ENCODE measurements at regions not wholly inside any gene's neighbourhood (a gene's known extent, or its start where the extent isn't known, plus 50 kb on each side); places are given as distances from the start of the nearest gene placed in this dataset.

GRCh38 chr14:23864861-23865260 lies 88.7 kb upstream of the DHRS4 start:
- WGBS (ENCODE audit: insufficient coverage) = 93% methylated on average over 3 of the region's 3 CpGs

GRCh38 chr14:23865502-23865901 lies 88.1 kb upstream of the DHRS4 start:
- H3K9me3 ChIP-seq (ENCODE audit: control extremely low read depth in 1 of 5, control insufficient read depth in 4 of 5, insufficient read depth in 2 of 5, low read depth in 1 of 5, low read length in 4 of 5) = no peaks in the 10 kb centered on the region
- no peaks in the 10 kb centered on the region for H3K27me3 ChIP-seq (replicated peaks in 2 of 5; ENCODE audit: control insufficient read depth in 4 of 5, insufficient read depth in 5 of 5, low read length in 4 of 5)
- WGBS (ENCODE audit: insufficient coverage) = no CpG with 5 or more reads among the region's 2 CpGs
- ChIA-PET POLR2A (no interaction called here), CTCF (interaction anchor here (1.0 kb wide), 1 partner anchor 208 kb away, joined by 3 read pairs; no protein-coding TSS in a partner anchor)
- H3K27ac ChIP-seq (ENCODE audit: insufficient read depth in 1 of 2, low read depth in 1 of 2, low read length in 2 of 2, poor library complexity in 1 of 2, severe bottlenecking in 2 of 2) = no peak overlapping the region
- H3K4me3 ChIP-seq (ENCODE audit: control insufficient read depth in 1 of 7, extremely low read depth in 1 of 7, insufficient read depth in 4 of 7, low read depth in 2 of 7, low read length in 6 of 7) = no peak overlapping the region
- H3K4me1 ChIP-seq (ENCODE audit: control extremely low read depth in 1 of 4, control insufficient read depth in 4 of 4, insufficient read depth in 4 of 4, low read length in 3 of 4) = no peaks in the 10 kb centered on the region
- DNase-seq = no peak
- no peaks in the 10 kb centered on the region for H3K36me3 ChIP-seq (ENCODE audit: control insufficient read depth in 4 of 4, insufficient read depth in 4 of 4, low read length in 3 of 4)

More at GRCh38 chr14:23864861-23865260, 88.7 kb upstream of the DHRS4 start:
- Histone ChIP-seq H3K27ac (ENCODE audit: insufficient read depth in 1 of 2, low read depth in 1 of 2, low read length in 2 of 2, poor library complexity in 1 of 2, severe bottlenecking in 2 of 2) (no peak overlapping the region), H3K9me3 (ENCODE audit: control extremely low read depth in 1 of 5, control insufficient read depth in 4 of 5, insufficient read depth in 2 of 5, low read depth in 1 of 5, low read length in 4 of 5) (no peaks in the 10 kb centered on the region), H3K36me3 (ENCODE audit: control insufficient read depth in 4 of 4, insufficient read depth in 4 of 4, low read length in 3 of 4) (no peaks in the 10 kb centered on the region), H3K27me3 (replicated peaks in 2 of 5; ENCODE audit: control insufficient read depth in 4 of 5, insufficient read depth in 5 of 5, low read length in 4 of 5) (no peaks in the 10 kb centered on the region), H3K4me3 (ENCODE audit: control insufficient read depth in 1 of 7, extremely low read depth in 1 of 7, insufficient read depth in 4 of 7, low read depth in 2 of 7, low read length in 6 of 7) (no peak overlapping the region), H3K4me1 (ENCODE audit: control extremely low read depth in 1 of 4, control insufficient read depth in 4 of 4, insufficient read depth in 4 of 4, low read length in 3 of 4) (no peaks in the 10 kb centered on the region)
- POLR2A ChIA-PET = no interaction called here
- DNase-seq = no peak
- CTCF ChIA-PET = interaction anchor here (1.0 kb wide), 1 partner anchor 208 kb away, joined by 3 read pairs; no protein-coding TSS in a partner anchor

- 80% methylated on average over 4 of the region's 6 CpGs for WGBS (ENCODE audit: insufficient coverage)
- no peak for DNase-seq
- POLR2A ChIA-PET = no interaction called here
- H3K27ac ChIP-seq (ENCODE audit: insufficient read depth in 1 of 2, low read depth in 1 of 2, low read length in 2 of 2, poor library complexity in 1 of 2, severe bottlenecking in 2 of 2) = no peak overlapping the region
- H3K9me3 ChIP-seq (ENCODE audit: control extremely low read depth in 1 of 5, control insufficient read depth in 4 of 5, insufficient read depth in 2 of 5, low read depth in 1 of 5, low read length in 4 of 5) = no peaks in the 10 kb centered on the region
- no peaks in the 10 kb centered on the region for H3K27me3 ChIP-seq (replicated peaks in 2 of 5; ENCODE audit: control insufficient read depth in 4 of 5, insufficient read depth in 5 of 5, low read length in 4 of 5)
- H3K4me3 ChIP-seq (ENCODE audit: control insufficient read depth in 1 of 7, extremely low read depth in 1 of 7, insufficient read depth in 4 of 7, low read depth in 2 of 7, low read length in 6 of 7) = no peak overlapping the region
- H3K4me1 ChIP-seq (ENCODE audit: control extremely low read depth in 1 of 4, control insufficient read depth in 4 of 4, insufficient read depth in 4 of 4, low read length in 3 of 4) = no peaks in the 10 kb centered on the region
- H3K36me3 ChIP-seq (ENCODE audit: control insufficient read depth in 4 of 4, insufficient read depth in 4 of 4, low read length in 3 of 4) = no peaks in the 10 kb centered on the region
- CTCF ChIA-PET = no interaction called here
These were observed 87.3 kb upstream of the DHRS4 start for GRCh38 chr14:23866269-23866668.

GRCh38 chr14:23869078-23869719 lies 84.4 kb upstream of the DHRS4 start:
- DNase-seq = no peak
- POLR2A ChIA-PET = no interaction called here
- Histone ChIP-seq H3K4me1 (ENCODE audit: control extremely low read depth in 1 of 4, control insufficient read depth in 4 of 4, insufficient read depth in 4 of 4, low read length in 3 of 4) (no peaks in the 10 kb centered on the region), H3K9me3 (ENCODE audit: control extremely low read depth in 1 of 5, control insufficient read depth in 4 of 5, insufficient read depth in 2 of 5, low read depth in 1 of 5, low read length in 4 of 5) (peaks cover 0 to 10% (median 0%) of the 10 kb centered on the region in 5 experiments), H3K27ac (ENCODE audit: insufficient read depth in 1 of 2, low read depth in 1 of 2, low read length in 2 of 2, poor library complexity in 1 of 2, severe bottlenecking in 2 of 2) (no peak overlapping the region), H3K4me3 (ENCODE audit: control insufficient read depth in 1 of 7, extremely low read depth in 1 of 7, insufficient read depth in 4 of 7, low read depth in 2 of 7, low read length in 6 of 7) (no peak overlapping the region), H3K36me3 (ENCODE audit: control insufficient read depth in 4 of 4, insufficient read depth in 4 of 4, low read length in 3 of 4) (no peaks in the 10 kb centered on the region), H3K27me3 (replicated peaks in 2 of 5; ENCODE audit: control insufficient read depth in 4 of 5, insufficient read depth in 5 of 5, low read length in 4 of 5) (no peaks in the 10 kb centered on the region)
- 100% methylated on average over 1 of the region's 2 CpGs for WGBS (ENCODE audit: insufficient coverage)
- CTCF ChIA-PET = no interaction called here

- no peak overlapping the region for H3K27ac ChIP-seq (ENCODE audit: insufficient read depth in 1 of 2, low read depth in 1 of 2, low read length in 2 of 2, poor library complexity in 1 of 2, severe bottlenecking in 2 of 2)
- CTCF ChIA-PET = no interaction called here
- peaks cover 0 to 10% (median 0%) of the 10 kb centered on the region in 5 experiments for H3K9me3 ChIP-seq (ENCODE audit: control extremely low read depth in 1 of 5, control insufficient read depth in 4 of 5, insufficient read depth in 2 of 5, low read depth in 1 of 5, low read length in 4 of 5)
- POLR2A ChIA-PET = no interaction called here
- no peaks in the 10 kb centered on the region for H3K4me1 ChIP-seq (ENCODE audit: control extremely low read depth in 1 of 4, control insufficient read depth in 4 of 4, insufficient read depth in 4 of 4, low read length in 3 of 4)
- 100% methylated on average over 3 of the region's 3 CpGs for WGBS (ENCODE audit: insufficient coverage)
- H3K27me3 ChIP-seq (replicated peaks in 2 of 5; ENCODE audit: control insufficient read depth in 4 of 5, insufficient read depth in 5 of 5, low read length in 4 of 5) = no peaks in the 10 kb centered on the region
- no peak overlapping the region for H3K4me3 ChIP-seq (ENCODE audit: control insufficient read depth in 1 of 7, extremely low read depth in 1 of 7, insufficient read depth in 4 of 7, low read depth in 2 of 7, low read length in 6 of 7)
- no peaks in the 10 kb centered on the region for H3K36me3 ChIP-seq (ENCODE audit: control insufficient read depth in 4 of 4, insufficient read depth in 4 of 4, low read length in 3 of 4)
- no peak for DNase-seq
These were observed 77.3 kb upstream of the DHRS4 start for GRCh38 chr14:23876160-23876750.

GRCh38 chr14:23877111-23877510 lies 76.5 kb upstream of the DHRS4 start:
- no peak overlapping the region for H3K27ac ChIP-seq (ENCODE audit: insufficient read depth in 1 of 2, low read depth in 1 of 2, low read length in 2 of 2, poor library complexity in 1 of 2, severe bottlenecking in 2 of 2)
- H3K4me3 ChIP-seq (ENCODE audit: control insufficient read depth in 1 of 7, extremely low read depth in 1 of 7, insufficient read depth in 4 of 7, low read depth in 2 of 7, low read length in 6 of 7) = no peak overlapping the region
- CTCF ChIA-PET = no interaction called here
- no peaks in the 10 kb centered on the region for H3K4me1 ChIP-seq (ENCODE audit: control extremely low read depth in 1 of 4, control insufficient read depth in 4 of 4, insufficient read depth in 4 of 4, low read length in 3 of 4)
- DNase-seq = no peak
- POLR2A ChIA-PET = interaction anchor here (0.6 kb wide), 1 partner anchor 20 kb away, joined by 4 read pairs; no protein-coding TSS in a partner anchor
- WGBS (ENCODE audit: insufficient coverage) = 100% methylated on average over 1 of the region's 4 CpGs
- no peaks in the 10 kb centered on the region for H3K27me3 ChIP-seq (replicated peaks in 2 of 5; ENCODE audit: control insufficient read depth in 4 of 5, insufficient read depth in 5 of 5, low read length in 4 of 5)
- H3K36me3 ChIP-seq (ENCODE audit: control insufficient read depth in 4 of 4, insufficient read depth in 4 of 4, low read length in 3 of 4) = no peaks in the 10 kb centered on the region
- peaks cover 0 to 10% (median 0%) of the 10 kb centered on the region in 5 experiments for H3K9me3 ChIP-seq (ENCODE audit: control extremely low read depth in 1 of 5, control insufficient read depth in 4 of 5, insufficient read depth in 2 of 5, low read depth in 1 of 5, low read length in 4 of 5)

GRCh38 chr14:23877538-23878180 lies 75.9 kb upstream of the DHRS4 start:
- 94% methylated on average over 2 of the region's 4 CpGs for WGBS (ENCODE audit: insufficient coverage)
- H3K4me3 ChIP-seq (ENCODE audit: control insufficient read depth in 1 of 7, extremely low read depth in 1 of 7, insufficient read depth in 4 of 7, low read depth in 2 of 7, low read length in 6 of 7) = no peak overlapping the region
- no peaks in the 10 kb centered on the region for H3K27me3 ChIP-seq (replicated peaks in 2 of 5; ENCODE audit: control insufficient read depth in 4 of 5, insufficient read depth in 5 of 5, low read length in 4 of 5)
- no peak for DNase-seq
- ChIA-PET POLR2A (interaction anchor here (0.6 kb wide), 1 partner anchor 19 kb away, joined by 4 read pairs; no protein-coding TSS in a partner anchor), CTCF (no interaction called here)
- no peak overlapping the region for H3K27ac ChIP-seq (ENCODE audit: insufficient read depth in 1 of 2, low read depth in 1 of 2, low read length in 2 of 2, poor library complexity in 1 of 2, severe bottlenecking in 2 of 2)
- H3K4me1 ChIP-seq (ENCODE audit: control extremely low read depth in 1 of 4, control insufficient read depth in 4 of 4, insufficient read depth in 4 of 4, low read length in 3 of 4) = no peaks in the 10 kb centered on the region
- no peaks in the 10 kb centered on the region for H3K36me3 ChIP-seq (ENCODE audit: control insufficient read depth in 4 of 4, insufficient read depth in 4 of 4, low read length in 3 of 4)
- H3K9me3 ChIP-seq (ENCODE audit: control extremely low read depth in 1 of 5, control insufficient read depth in 4 of 5, insufficient read depth in 2 of 5, low read depth in 1 of 5, low read length in 4 of 5) = peaks cover 0 to 10% (median 0%) of the 10 kb centered on the region in 5 experiments
